DND-41 (cell line): ENCODE measurements at regions not wholly inside any gene's neighbourhood (a gene's known extent, or its start where the extent isn't known, plus 50 kb on each side); places are given as distances from the start of the nearest gene placed in this dataset.

ENCODE experiments used
- ATAC-seq: fragments of 200-7000 bp; cut with Tn5 transposase; 3 replicates; pipeline ENCODE4 v1.9.1; 2021; ENCODE audit warnings: low read depth; ENCODE audit not compliant: insufficient read depth
- DNase-seq: peaks from one replicate; pipeline ENCODE4 v3.0.0-alpha.2; 2020
- H2AFZ ChIP-seq: 2 replicates; pipeline ENCODE4 v1.6.0; 2012; ENCODE audit warnings: low read depth, low read length
- H3K27ac ChIP-seq: 2 replicates; pipeline ENCODE4 v1.5.1; 2012; ENCODE audit warnings: low read length, inconsistent platforms
- H3K27me3 ChIP-seq: fragments of 200-600 bp; sonication (generic); 2 replicates; pipeline ENCODE4 v1.6.0; 2012; ENCODE audit warnings: low read length, mild to moderate bottlenecking, inconsistent platforms; ENCODE audit not compliant: insufficient read depth, poor library complexity
- H3K36me3 ChIP-seq: 2 replicates; pipeline ENCODE4 v1.5.1; 2012; ENCODE audit warnings: low read length, inconsistent platforms; ENCODE audit not compliant: insufficient read depth
- H3K4me1 ChIP-seq: 2 replicates; pipeline ENCODE4 v1.5.1; 2012; ENCODE audit warnings: mild to moderate bottlenecking, low read length; ENCODE audit not compliant: insufficient read depth
- H3K4me2 ChIP-seq: 2 replicates; pipeline ENCODE4 v1.6.0; 2012; ENCODE audit warnings: mild to moderate bottlenecking, moderate library complexity, low read length, inconsistent platforms; ENCODE audit not compliant: insufficient read depth
- H3K4me3 ChIP-seq, 2 experiments: fragments of 200-600 bp in 1 of 2; shearing (Covaris generic) in 1 of 2; 2 replicates each; pipeline ENCODE4 v1.5.1; 2012 to 2016; ENCODE audit warnings: inconsistent platforms in 2 of 2, low read length in 2 of 2, mild to moderate bottlenecking in 2 of 2, low read depth in 1 of 2, moderate library complexity in 1 of 2
- H3K79me2 ChIP-seq: 2 replicates; pipeline ENCODE4 v1.6.0; 2012; ENCODE audit warnings: low read length, inconsistent platforms; ENCODE audit not compliant: insufficient read depth
- H3K9ac ChIP-seq: 2 replicates; pipeline ENCODE4 v1.6.0; 2012; ENCODE audit warnings: low read depth, mild to moderate bottlenecking, inconsistent platforms, low read length, moderate library complexity
- H3K9me3 ChIP-seq: 2 replicates; pipeline ENCODE4 v1.5.1; 2012; ENCODE audit warnings: low read length, moderate library complexity, mild to moderate bottlenecking, inconsistent platforms; ENCODE audit not compliant: insufficient read depth, severe bottlenecking
- H4K20me1 ChIP-seq: 2 replicates; pipeline ENCODE4 v1.6.0; 2012; ENCODE audit warnings: low read length; ENCODE audit not compliant: insufficient read depth
- EZH2 ChIP-seq: IDR thresholded peaks from 3 replicates; pipeline ENCODE4 v1.6.1; 2012; ENCODE audit warnings: borderline replicate concordance, low read depth, mild to moderate bottlenecking, moderate library complexity, low read length, inconsistent platforms; ENCODE audit not compliant: severe bottlenecking
- TF ChIP-seq, protein P1 (sequence below): IDR thresholded peaks from 2 replicates; pipeline ENCODE4 v1.5.1; 2012; ENCODE audit warnings: borderline replicate concordance, low read length, moderate library complexity, mild to moderate bottlenecking; ENCODE audit not compliant: poor library complexity, severe bottlenecking; ENCODE audit errors: extremely low read depth

- Histone ChIP-seq H3K79me2 (no peaks in the 10 kb centered on the region), H3K4me3 (no peak overlapping the region), H3K27me3 (peaks cover 16% of the 10 kb centered on the region), H2AFZ (no peak overlapping the region), H3K27ac (no peak overlapping the region), H3K36me3 (no peaks in the 10 kb centered on the region), H3K4me1 (no peaks in the 10 kb centered on the region), H4K20me1 (no peaks in the 10 kb centered on the region), H3K4me2 (no peak overlapping the region), H3K9me3 (no peaks in the 10 kb centered on the region), H3K9ac (no peak overlapping the region)
- DNase-seq (no peak), ATAC-seq (no peak)
- TF ChIP-seq, protein P1, sequence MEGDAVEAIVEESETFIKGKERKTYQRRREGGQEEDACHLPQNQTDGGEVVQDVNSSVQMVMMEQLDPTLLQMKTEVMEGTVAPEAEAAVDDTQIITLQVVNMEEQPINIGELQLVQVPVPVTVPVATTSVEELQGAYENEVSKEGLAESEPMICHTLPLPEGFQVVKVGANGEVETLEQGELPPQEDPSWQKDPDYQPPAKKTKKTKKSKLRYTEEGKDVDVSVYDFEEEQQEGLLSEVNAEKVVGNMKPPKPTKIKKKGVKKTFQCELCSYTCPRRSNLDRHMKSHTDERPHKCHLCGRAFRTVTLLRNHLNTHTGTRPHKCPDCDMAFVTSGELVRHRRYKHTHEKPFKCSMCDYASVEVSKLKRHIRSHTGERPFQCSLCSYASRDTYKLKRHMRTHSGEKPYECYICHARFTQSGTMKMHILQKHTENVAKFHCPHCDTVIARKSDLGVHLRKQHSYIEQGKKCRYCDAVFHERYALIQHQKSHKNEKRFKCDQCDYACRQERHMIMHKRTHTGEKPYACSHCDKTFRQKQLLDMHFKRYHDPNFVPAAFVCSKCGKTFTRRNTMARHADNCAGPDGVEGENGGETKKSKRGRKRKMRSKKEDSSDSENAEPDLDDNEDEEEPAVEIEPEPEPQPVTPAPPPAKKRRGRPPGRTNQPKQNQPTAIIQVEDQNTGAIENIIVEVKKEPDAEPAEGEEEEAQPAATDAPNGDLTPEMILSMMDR = no peak
- TF ChIP-seq EZH2 = no peak
Measured at GRCh38 chr12:131603939-131604795, 106.7 kb upstream of the SFSWAP start.

DNA sequence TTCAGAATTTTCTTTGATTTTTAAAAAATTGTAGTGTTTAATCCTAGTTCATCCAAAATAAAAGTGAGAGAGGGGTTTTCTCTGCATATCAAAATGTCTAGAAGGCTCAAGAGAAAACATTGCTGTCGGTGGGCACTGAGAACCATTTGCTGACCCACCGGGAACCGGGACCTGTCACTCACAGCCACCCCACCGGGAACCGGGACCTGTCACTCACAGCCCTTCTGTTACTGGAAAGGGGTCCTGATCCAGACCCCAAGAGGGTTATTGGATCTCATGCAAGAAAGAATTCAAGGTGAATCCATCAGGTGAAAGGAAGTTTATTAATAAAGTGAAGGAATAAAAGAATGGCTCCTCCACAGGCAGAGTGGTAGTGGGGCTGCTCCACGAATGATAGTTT is 106.0 kb upstream of the SFSWAP start:
- no peaks in the 10 kb centered on the region for H3K4me1 ChIP-seq

GRCh38 chr12:131605304-131605829 is 105.5 kb upstream of the SFSWAP start:
- Histone ChIP-seq H3K27me3 (peaks cover 16% of the 10 kb centered on the region), H3K9me3 (no peaks in the 10 kb centered on the region), H3K79me2 (no peaks in the 10 kb centered on the region), H3K4me1 (no peaks in the 10 kb centered on the region), H3K4me2 (no peak overlapping the region), H3K36me3 (no peaks in the 10 kb centered on the region), H2AFZ (no peak overlapping the region), H4K20me1 (no peaks in the 10 kb centered on the region), H3K9ac (no peak overlapping the region), H3K4me3 (no peak overlapping the region), H3K27ac (no peak overlapping the region)
- ATAC-seq = no peak
- TF ChIP-seq, protein P1 = no peak
- no peak for TF ChIP-seq EZH2
- no peak for DNase-seq

More for the DNA sequence above, 106.0 kb upstream of the SFSWAP start:
- H2AFZ ChIP-seq = no peak overlapping the region
- no peak overlapping the region for H3K4me3 ChIP-seq
- DNase-seq (no peak), ATAC-seq (no peak)
- H3K9ac ChIP-seq = no peak overlapping the region
- no peak overlapping the region for H3K27ac ChIP-seq
- no peaks in the 10 kb centered on the region for H4K20me1 ChIP-seq
- no peak for TF ChIP-seq EZH2
- TF ChIP-seq, protein P1 = no peak
- H3K27me3 ChIP-seq = peaks cover 16% of the 10 kb centered on the region
- H3K79me2 ChIP-seq = no peaks in the 10 kb centered on the region
- H3K9me3 ChIP-seq = no peaks in the 10 kb centered on the region
- H3K36me3 ChIP-seq = no peaks in the 10 kb centered on the region
- H3K4me2 ChIP-seq = no peak overlapping the region
